Keratinocyte (primary cell): ENCODE measurements at regions not wholly inside any gene's neighbourhood (a gene's known extent, or its start where the extent isn't known, plus 50 kb on each side); places are given as distances from the start of the nearest gene placed in this dataset.

ENCODE experiments used
- EZH2 ChIP-seq: IDR thresholded peaks from one replicate; pipeline ENCODE4 v1.6.1; 2012; ENCODE audit warnings: inconsistent platforms, mild to moderate bottlenecking, low read length, moderate library complexity
- TF ChIP-seq, protein P1 (sequence below), 3 experiments: IDR thresholded peaks in 1 of 3; conservative IDR thresholded peaks in 1 of 3; optimal IDR thresholded peaks in 1 of 3; 2 replicates in 2 of 3; 3 replicates in 1 of 3; pipeline versions ENCODE3 to v1.5.1; 2011; ENCODE audit warnings: low read length in 3 of 3, mild to moderate bottlenecking in 3 of 3, moderate library complexity in 2 of 3, control low read depth in 1 of 3, inconsistent platforms in 1 of 3; ENCODE audit not compliant: insufficient read depth in 2 of 3; ENCODE audit errors: extremely low read depth in 1 of 3

GRCh38 chr2:120496235-120496634, 150.3 kb downstream of the INHBB start:
- TF ChIP-seq, protein P1, sequence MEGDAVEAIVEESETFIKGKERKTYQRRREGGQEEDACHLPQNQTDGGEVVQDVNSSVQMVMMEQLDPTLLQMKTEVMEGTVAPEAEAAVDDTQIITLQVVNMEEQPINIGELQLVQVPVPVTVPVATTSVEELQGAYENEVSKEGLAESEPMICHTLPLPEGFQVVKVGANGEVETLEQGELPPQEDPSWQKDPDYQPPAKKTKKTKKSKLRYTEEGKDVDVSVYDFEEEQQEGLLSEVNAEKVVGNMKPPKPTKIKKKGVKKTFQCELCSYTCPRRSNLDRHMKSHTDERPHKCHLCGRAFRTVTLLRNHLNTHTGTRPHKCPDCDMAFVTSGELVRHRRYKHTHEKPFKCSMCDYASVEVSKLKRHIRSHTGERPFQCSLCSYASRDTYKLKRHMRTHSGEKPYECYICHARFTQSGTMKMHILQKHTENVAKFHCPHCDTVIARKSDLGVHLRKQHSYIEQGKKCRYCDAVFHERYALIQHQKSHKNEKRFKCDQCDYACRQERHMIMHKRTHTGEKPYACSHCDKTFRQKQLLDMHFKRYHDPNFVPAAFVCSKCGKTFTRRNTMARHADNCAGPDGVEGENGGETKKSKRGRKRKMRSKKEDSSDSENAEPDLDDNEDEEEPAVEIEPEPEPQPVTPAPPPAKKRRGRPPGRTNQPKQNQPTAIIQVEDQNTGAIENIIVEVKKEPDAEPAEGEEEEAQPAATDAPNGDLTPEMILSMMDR (optimal IDR thresholded peaks at IDR 0.05 in 1 of 3, IDR thresholded peaks at IDR 0.05 in 1 of 3, conservative IDR thresholded peaks at IDR 0.05 in 1 of 3; ENCODE audit: extremely low read depth in 1 of 3, insufficient read depth in 2 of 3, low read length in 3 of 3), result no peak
- no peak for TF ChIP-seq EZH2
